ENCODE measurements at regions not wholly inside any gene's neighbourhood (a gene's known extent, or its start where the extent isn't known, plus 50 kb on each side); places are given as distances from the start of the nearest gene placed in this dataset.
"Not testable (repeated sequence)": the region's sequence is repeated elsewhere in the genome, so short reads cannot be mapped to it uniquely, and the experiment has no call there.

- DNase-seq (ENCODE audit: low spot score) = no peak
Observed at GRCh38 chr5:125950012-125950615, 473.1 kb upstream of the GRAMD2B start.

DNA sequence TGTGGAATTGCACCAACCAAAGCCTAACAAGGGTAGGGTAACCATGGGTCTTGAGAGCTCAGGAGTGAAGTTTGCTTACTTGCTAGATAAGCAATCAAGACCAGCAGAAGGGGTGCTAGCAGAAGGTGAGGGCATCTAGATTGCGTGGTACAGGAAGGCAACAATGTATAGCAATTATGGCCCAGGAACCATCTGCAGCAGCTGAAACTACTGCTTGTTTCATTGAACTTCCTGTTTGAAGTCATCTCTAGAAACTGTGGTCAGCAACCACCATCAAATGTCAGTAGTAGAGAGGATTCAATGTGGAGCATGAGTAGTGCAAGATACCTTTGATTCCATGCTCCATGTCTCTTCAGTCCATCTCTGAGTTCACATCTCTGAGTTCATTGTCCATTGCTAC is 462.1 kb upstream of the GRAMD2B start:
- no peak for DNase-seq (ENCODE audit: low spot score)

DNA sequence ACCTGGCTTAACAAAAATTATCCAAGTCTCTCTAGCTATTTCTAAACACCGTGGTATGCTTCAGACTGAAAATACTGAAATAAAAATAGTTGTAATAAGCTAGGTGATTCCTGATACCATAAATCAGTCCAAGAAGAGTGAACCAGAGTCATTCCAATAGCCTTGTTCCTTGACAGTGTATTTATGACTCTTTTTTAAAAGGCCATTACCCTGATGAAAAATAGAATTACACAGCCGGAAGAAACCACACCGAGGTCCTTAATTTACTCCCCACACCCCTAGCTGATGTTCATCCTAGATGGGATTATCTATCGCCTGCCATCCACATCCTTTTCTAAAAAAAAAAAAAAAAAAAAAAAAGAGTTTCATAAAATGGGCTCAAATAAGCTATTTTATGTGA is 457.6 kb upstream of the GRAMD2B start:
- DNase-seq (ENCODE audit: low spot score) = no peak

- no peak for DNase-seq (ENCODE audit: low spot score)
Observed at GRCh38 chr5:125967576-125967975, 455.6 kb upstream of the GRAMD2B start.

- no peak for DNase-seq (ENCODE audit: low spot score)
Observed at GRCh38 chr5:125969011-125969813, 454.0 kb upstream of the GRAMD2B start.

DNA sequence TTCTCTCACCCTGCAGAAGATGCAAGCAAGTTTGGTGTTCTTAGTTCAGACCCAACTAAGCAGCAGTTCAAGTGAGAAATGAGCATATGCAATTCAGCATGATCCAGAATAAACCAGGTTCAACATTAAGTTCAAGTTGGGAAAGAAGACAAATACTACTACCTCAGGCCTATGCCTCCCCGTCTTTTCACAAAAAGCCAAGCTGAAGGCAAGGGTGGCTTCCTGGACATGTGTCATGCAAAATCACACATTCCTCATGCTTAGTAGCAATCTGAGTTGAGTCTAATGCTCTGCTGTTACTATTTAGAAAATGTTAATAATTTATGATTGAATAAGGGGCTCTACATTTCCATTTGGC is 453.4 kb upstream of the GRAMD2B start:
- no peak for DNase-seq (ENCODE audit: low spot score)

- no peak for DNase-seq (ENCODE audit: low spot score)
Observed at GRCh38 chr5:125970631-125971307, 452.4 kb upstream of the GRAMD2B start.

DNA sequence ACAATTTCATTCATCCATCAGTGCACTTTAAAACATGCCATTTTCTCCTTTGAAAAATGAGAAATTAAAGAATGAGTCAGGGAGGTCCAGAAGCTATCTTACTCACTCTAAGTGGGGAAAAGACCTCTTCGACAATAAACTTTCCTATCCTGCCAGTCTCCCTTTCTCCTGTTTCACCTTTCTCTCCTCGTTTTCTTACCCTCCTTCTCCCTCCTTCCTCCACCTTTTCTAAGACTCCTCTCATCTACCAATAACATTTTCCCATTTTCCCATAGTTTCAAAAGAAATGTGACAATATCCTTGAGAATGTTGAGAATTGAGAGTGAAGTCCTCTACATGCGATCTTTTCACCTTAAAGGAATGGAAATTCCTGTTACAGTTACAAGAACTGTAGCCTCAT is 450.5 kb upstream of the GRAMD2B start:
- DNase-seq (ENCODE audit: low spot score) = no peak

GRCh38 chr5:125974679-125975078 is 448.5 kb upstream of the GRAMD2B start:
- no peak for DNase-seq (ENCODE audit: low spot score)

GRCh38 chr5:125976421-125977000 is 446.7 kb upstream of the GRAMD2B start:
- DNase-seq (ENCODE audit: low spot score) = no peak

DNA sequence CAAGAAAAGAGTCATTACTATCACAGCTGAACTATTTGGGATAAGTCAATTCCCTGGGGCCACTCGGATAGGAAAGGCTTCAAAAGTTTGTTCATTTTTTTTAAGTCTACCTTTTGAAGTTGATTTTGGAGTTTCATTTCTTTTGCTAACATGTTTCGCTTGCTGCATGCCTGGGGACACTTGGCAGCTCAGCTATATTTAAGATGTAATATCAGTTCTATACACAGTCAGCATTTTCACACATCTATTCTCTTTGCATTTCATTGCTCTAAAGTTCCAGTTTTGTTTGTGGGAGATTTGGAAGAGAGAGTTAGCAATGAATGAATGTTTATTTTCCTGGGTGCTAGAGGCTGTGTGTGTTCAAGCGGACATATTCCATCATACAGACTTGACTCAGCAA is 445.2 kb upstream of the GRAMD2B start:
- no peak for DNase-seq (ENCODE audit: low spot score)

DNA sequence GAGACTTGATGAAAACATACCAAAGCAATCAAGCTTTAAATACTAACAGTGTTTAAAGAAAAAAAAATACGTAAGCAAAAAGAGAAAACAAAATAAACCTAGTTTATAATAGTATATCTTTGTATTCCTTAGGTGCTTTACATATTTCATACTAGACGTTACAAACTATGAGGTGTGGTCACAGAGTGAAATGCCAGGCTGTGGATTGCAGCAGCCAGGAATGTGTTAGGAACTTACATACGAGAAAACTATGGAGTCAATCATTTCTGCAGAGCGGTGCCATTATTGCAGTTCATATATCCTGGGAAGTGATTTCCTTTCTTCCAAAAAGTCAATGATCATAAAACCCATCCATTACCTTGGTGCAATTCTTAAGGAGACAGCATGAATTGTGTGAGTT is 443.6 kb upstream of the GRAMD2B start:
- no peak for DNase-seq (ENCODE audit: low spot score)

GRCh38 chr5:125981016-125981415 is 442.2 kb upstream of the GRAMD2B start:
- DNase-seq (ENCODE audit: low spot score) = no peak

GRCh38 chr5:125987677-125988255 is 435.4 kb upstream of the GRAMD2B start:
- DNase-seq (ENCODE audit: low spot score) = no peak

DNA sequence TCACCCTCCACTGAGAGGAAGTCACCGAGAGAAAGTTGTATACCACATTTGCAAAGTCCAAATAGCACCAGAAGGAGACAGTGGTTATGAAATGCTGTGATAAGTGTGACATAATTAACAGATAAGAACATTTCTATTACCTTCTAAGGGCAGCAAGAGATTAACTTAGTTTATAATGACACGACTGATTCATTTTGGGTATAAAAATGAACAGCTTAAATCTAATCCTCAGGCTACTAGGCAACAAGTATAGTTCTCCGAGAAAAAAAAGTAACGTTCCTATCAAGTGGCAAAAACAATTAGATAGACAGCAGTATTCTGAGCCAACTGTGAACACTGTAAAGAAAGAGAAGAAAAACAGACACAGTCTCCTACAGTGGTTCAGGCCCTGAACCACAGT is 431.2 kb upstream of the GRAMD2B start:
- DNase-seq (ENCODE audit: low spot score) = no peak

- DNase-seq (ENCODE audit: low spot score) = not testable (repeated sequence)
Observed at GRCh38 chr5:125999271-126000030, 423.8 kb upstream of the GRAMD2B start.

DNA sequence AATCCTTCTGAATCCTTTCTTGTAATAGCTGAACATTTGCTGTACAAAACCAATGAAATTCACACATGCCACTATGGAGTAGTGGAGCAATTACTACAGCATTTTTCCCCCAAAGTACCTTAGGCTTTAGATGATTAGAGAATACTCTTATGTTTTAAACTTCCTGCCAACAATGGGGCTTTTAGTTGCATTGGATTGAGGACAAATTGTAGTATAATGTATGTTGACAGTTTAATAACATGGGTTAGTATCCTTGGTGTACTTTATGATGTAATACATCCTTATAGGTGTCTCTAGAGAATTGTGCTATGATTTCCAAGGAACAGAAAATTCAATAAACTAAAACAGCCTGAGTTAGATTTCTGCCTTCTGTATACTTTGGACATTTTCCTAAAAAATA is 422.7 kb upstream of the GRAMD2B start:
- DNase-seq (ENCODE audit: low spot score) = no peak

- peak; percentile 64 for DNase-seq (ENCODE audit: low spot score)
Observed at GRCh38 chr5:126002222-126002897, 420.8 kb upstream of the GRAMD2B start.

GRCh38 chr5:126003309-126003708 is 419.9 kb upstream of the GRAMD2B start:
- peak; percentile 62 for DNase-seq (ENCODE audit: low spot score)

DNA sequence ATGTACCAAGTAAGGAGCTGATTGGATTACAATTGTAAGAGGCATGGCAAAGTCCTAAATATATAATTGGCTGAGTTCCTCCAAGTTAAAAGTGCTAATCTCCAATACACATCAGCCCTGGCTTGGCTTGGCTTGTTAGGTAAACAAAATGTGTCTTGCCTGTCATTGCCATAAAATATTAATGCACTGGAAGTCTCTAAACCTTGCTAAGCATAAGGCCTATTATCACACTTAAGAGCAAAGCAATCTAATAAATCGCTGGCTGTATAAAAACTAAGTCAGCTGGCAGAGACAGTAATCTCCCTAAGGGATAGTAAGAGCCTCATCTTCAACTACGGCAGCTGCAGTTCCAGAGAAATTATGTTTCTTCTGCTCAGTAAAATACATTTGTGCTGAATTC is 418.6 kb upstream of the GRAMD2B start:
- no peak for DNase-seq (ENCODE audit: low spot score)

DNA sequence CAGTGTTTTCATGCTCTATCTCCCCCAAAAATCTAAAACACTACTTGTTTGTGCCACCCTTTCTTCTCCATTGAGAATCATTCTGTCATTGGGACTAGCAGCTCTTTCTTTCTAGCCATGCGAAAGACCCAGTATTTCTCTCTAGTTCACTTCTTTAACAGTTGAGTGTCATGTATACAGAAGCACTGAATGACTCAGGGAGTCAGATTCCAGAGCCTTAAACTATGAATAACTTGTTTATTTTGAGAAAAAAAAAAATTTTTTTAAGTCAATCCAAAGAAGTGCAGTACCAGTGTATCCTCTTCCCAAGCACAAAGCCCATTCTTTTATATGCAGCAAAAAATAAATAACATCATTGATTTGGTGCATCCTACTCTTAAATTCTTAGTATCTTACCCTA is 415.4 kb upstream of the GRAMD2B start:
- DNase-seq (ENCODE audit: low spot score) = no peak
